Muscle layer of colon (tissue), 2 donors: ENCODE measurements at regions not wholly inside any gene's neighbourhood (a gene's known extent, or its start where the extent isn't known, plus 50 kb on each side); places are given as distances from the start of the nearest gene placed in this dataset.

ENCODE experiments used
- H3K27ac ChIP-seq: one replicate; pipeline ENCODE4 v1.7.0; 2013; ENCODE audit warnings: low read depth, mild to moderate bottlenecking, low read length, moderate library complexity
- H3K27me3 ChIP-seq, 2 donors: one replicate each; pipeline ENCODE4 v1.7.0; 2013; ENCODE audit warnings: low read length in 2 of 2, mild to moderate bottlenecking in 2 of 2; ENCODE audit not compliant: insufficient read depth in 2 of 2, control insufficient read depth in 1 of 2
- H3K36me3 ChIP-seq: one replicate; pipeline ENCODE4 v1.7.0; 2013; ENCODE audit warnings: mild to moderate bottlenecking, low read length; ENCODE audit not compliant: insufficient read depth
- H3K4me1 ChIP-seq: one replicate; pipeline ENCODE4 v1.7.0; 2013; ENCODE audit warnings: mild to moderate bottlenecking, low read length; ENCODE audit not compliant: insufficient read depth
- H3K4me3 ChIP-seq, 2 donors: one replicate each; pipeline ENCODE4 v1.7.0; 2013; ENCODE audit warnings: low read length in 2 of 2, low read depth in 1 of 2, mild to moderate bottlenecking in 1 of 2, moderate library complexity in 1 of 2
- H3K9ac ChIP-seq: one replicate; pipeline ENCODE4 v1.7.0; 2013; ENCODE audit warnings: low read length
- H3K9me3 ChIP-seq: one replicate; pipeline ENCODE4 v1.7.0; 2013; ENCODE audit warnings: mild to moderate bottlenecking, low read length
- donor health status: abdominal sarcoma.
- donor health status: Adenocarcinoma of cecum.

GRCh38 chr6:14729129-14729871 lies 516.6 kb upstream of the JARID2 start:
- Histone ChIP-seq H3K9ac (no peak overlapping the region), H3K36me3 (no peaks in the 10 kb centered on the region), H3K4me1 (no peaks in the 10 kb centered on the region), H3K27me3 (no peaks in the 10 kb centered on the region), H3K9me3 (no peaks in the 10 kb centered on the region), H3K27ac (no peak overlapping the region), H3K4me3 (no peak overlapping the region)

- H3K4me1 ChIP-seq, result peaks cover 3% of the 10 kb centered on the region
- no peak overlapping the region for H3K27ac ChIP-seq
- H3K9me3 ChIP-seq, result no peaks in the 10 kb centered on the region
- no peak overlapping the region for H3K4me3 ChIP-seq
- H3K9ac ChIP-seq, result no peak overlapping the region
- H3K27me3 ChIP-seq, result no peaks in the 10 kb centered on the region
- H3K36me3 ChIP-seq, result no peaks in the 10 kb centered on the region
These were observed 515.2 kb upstream of the JARID2 start for GRCh38 chr6:14730654-14731053.

GRCh38 chr6:14731611-14732010 lies 514.3 kb upstream of the JARID2 start:
- no peak overlapping the region for H3K27ac ChIP-seq
- no peaks in the 10 kb centered on the region for H3K9me3 ChIP-seq

GRCh38 chr6:14732226-14732843 lies 513.5 kb upstream of the JARID2 start:
- no peak overlapping the region for H3K27ac ChIP-seq
- H3K9ac ChIP-seq, result no peak overlapping the region
- no peaks in the 10 kb centered on the region for H3K9me3 ChIP-seq

More at GRCh38 chr6:14731611-14732010, 514.3 kb upstream of the JARID2 start:
- Histone ChIP-seq H3K4me3 (no peak overlapping the region), H3K4me1 (peaks cover 3% of the 10 kb centered on the region), H3K36me3 (no peaks in the 10 kb centered on the region), H3K9ac (no peak overlapping the region), H3K27me3 (no peaks in the 10 kb centered on the region)

GRCh38 chr6:14732844-14733757 lies 512.8 kb upstream of the JARID2 start:
- no peaks in the 10 kb centered on the region for H3K27me3 ChIP-seq
- no peak overlapping the region for H3K4me3 ChIP-seq
- H3K27ac ChIP-seq, result no peak overlapping the region
- H3K4me1 ChIP-seq, result peaks cover 3% of the 10 kb centered on the region
- no peaks in the 10 kb centered on the region for H3K9me3 ChIP-seq
- no peaks in the 10 kb centered on the region for H3K36me3 ChIP-seq
- H3K9ac ChIP-seq, result no peak overlapping the region

More at GRCh38 chr6:14732226-14732843, 513.5 kb upstream of the JARID2 start:
- Histone ChIP-seq H3K36me3 (no peaks in the 10 kb centered on the region), H3K4me3 (no peak overlapping the region), H3K27me3 (no peaks in the 10 kb centered on the region), H3K4me1 (peaks cover 3% of the 10 kb centered on the region)

- Histone ChIP-seq H3K4me3 (no peak overlapping the region), H3K9ac (no peak overlapping the region), H3K36me3 (no peaks in the 10 kb centered on the region), H3K4me1 (peaks cover 3% of the 10 kb centered on the region), H3K27me3 (no peaks in the 10 kb centered on the region), H3K9me3 (no peaks in the 10 kb centered on the region), H3K27ac (no peak overlapping the region)
These were observed 511.8 kb upstream of the JARID2 start for GRCh38 chr6:14734052-14734415.

- no peak overlapping the region for H3K9ac ChIP-seq
- no peaks in the 10 kb centered on the region for H3K36me3 ChIP-seq
- no peaks in the 10 kb centered on the region for H3K27me3 ChIP-seq
- H3K9me3 ChIP-seq, result no peaks in the 10 kb centered on the region
- no peak overlapping the region for H3K27ac ChIP-seq
- H3K4me1 ChIP-seq, result peaks cover 3% of the 10 kb centered on the region
- H3K4me3 ChIP-seq, result no peak overlapping the region
These were observed 511.2 kb upstream of the JARID2 start for GRCh38 chr6:14734416-14735340.

GRCh38 chr6:14735956-14736486 lies 509.8 kb upstream of the JARID2 start:
- Histone ChIP-seq H3K4me3 (no peak overlapping the region), H3K4me1 (peaks cover 3% of the 10 kb centered on the region), H3K36me3 (no peaks in the 10 kb centered on the region), H3K9me3 (no peaks in the 10 kb centered on the region), H3K9ac (no peak overlapping the region), H3K27ac (no peak overlapping the region), H3K27me3 (no peaks in the 10 kb centered on the region)

- Histone ChIP-seq H3K9me3 (no peaks in the 10 kb centered on the region), H3K9ac (no peak overlapping the region), H3K27me3 (no peaks in the 10 kb centered on the region), H3K4me3 (no peak overlapping the region), H3K4me1 (peaks cover 3% of the 10 kb centered on the region), H3K27ac (no peak overlapping the region), H3K36me3 (no peaks in the 10 kb centered on the region)
These were observed 509.3 kb upstream of the JARID2 start for GRCh38 chr6:14736554-14736953.

GRCh38 chr6:14738497-14738896 lies 507.4 kb upstream of the JARID2 start:
- no peak overlapping the region for H3K27ac ChIP-seq
- no peaks in the 10 kb centered on the region for H3K9me3 ChIP-seq
- no peak overlapping the region for H3K4me3 ChIP-seq
- H3K36me3 ChIP-seq, result no peaks in the 10 kb centered on the region
- H3K9ac ChIP-seq, result no peak overlapping the region
- H3K27me3 ChIP-seq, result no peaks in the 10 kb centered on the region
- H3K4me1 ChIP-seq, result peaks cover 3% of the 10 kb centered on the region
